Jurkat, Clone E6-1 (cell line): ENCODE measurements at regions not wholly inside any gene's neighbourhood (a gene's known extent, or its start where the extent isn't known, plus 50 kb on each side); places are given as distances from the start of the nearest gene placed in this dataset.
"Not testable (repeated sequence)": the region's sequence is repeated elsewhere in the genome, so short reads cannot be mapped to it uniquely, and the experiment has no call there.

Experiments used
- DNase-seq: peaks from one replicate; pipeline ENCODE4 v3.0.0-alpha.2; 2011; ENCODE audit warnings: low read depth, low spot score
- H3K4me3 ChIP-seq: 2 replicates; pipeline ENCODE4 v1.5.1; 2011; ENCODE audit warnings: mild to moderate bottlenecking, low read length, control low read depth, moderate library complexity

- no peak for DNase-seq
- no peak overlapping the region for H3K4me3 ChIP-seq
Measured at GRCh38 chr4:57206172-57206571, 96.0 kb upstream of the IGFBP7 start.

GRCh38 chr4:57205580-57205979, 95.4 kb upstream of the IGFBP7 start:
- no peak overlapping the region for H3K4me3 ChIP-seq
- DNase-seq: no peak

GRCh38 chr4:57200799-57201327, 90.7 kb upstream of the IGFBP7 start:
- no peak overlapping the region for H3K4me3 ChIP-seq
- DNase-seq: no peak

GRCh38 chr4:57199267-57199666, 89.1 kb upstream of the IGFBP7 start:
- H3K4me3 ChIP-seq: no peak overlapping the region
- no peak for DNase-seq

- H3K4me3 ChIP-seq: no peak overlapping the region
- no peak for DNase-seq
Measured at GRCh38 chr4:57195622-57196021, 85.4 kb upstream of the IGFBP7 start.

GRCh38 chr4:57194068-57194611, 84.0 kb upstream of the IGFBP7 start:
- H3K4me3 ChIP-seq: no peak overlapping the region
- no peak for DNase-seq

GRCh38 chr4:57193209-57193810, 83.1 kb upstream of the IGFBP7 start:
- DNase-seq: no peak
- H3K4me3 ChIP-seq: no peak overlapping the region

GRCh38 chr4:57191523-57192034, 81.4 kb upstream of the IGFBP7 start:
- DNase-seq: no peak
- no peak overlapping the region for H3K4me3 ChIP-seq

- peak; percentile 31 for DNase-seq
- no peak overlapping the region for H3K4me3 ChIP-seq
Measured at GRCh38 chr4:57190601-57191481, 80.7 kb upstream of the IGFBP7 start.

GRCh38 chr4:57187246-57187645, 77.1 kb upstream of the IGFBP7 start:
- no peak overlapping the region for H3K4me3 ChIP-seq

GRCh38 chr4:57184378-57185029, 74.3 kb upstream of the IGFBP7 start:
- peak; percentile 17 for DNase-seq
- H3K4me3 ChIP-seq: no peak overlapping the region

More at GRCh38 chr4:57187246-57187645, 77.1 kb upstream of the IGFBP7 start:
- DNase-seq: no peak

GRCh38 chr4:57182132-57182874, 72.1 kb upstream of the IGFBP7 start:
- no peak overlapping the region for H3K4me3 ChIP-seq
- DNase-seq: no peak

- H3K4me3 ChIP-seq, DNase-seq: not testable (repeated sequence)
Measured at GRCh38 chr4:57173136-57173535, 63.0 kb upstream of the IGFBP7 start.

- H3K4me3 ChIP-seq: no peak overlapping the region
- DNase-seq: no peak
Measured at GRCh38 chr4:57172065-57172464, 61.9 kb upstream of the IGFBP7 start.

GRCh38 chr4:57168982-57169381, 58.8 kb upstream of the IGFBP7 start:
- no peak overlapping the region for H3K4me3 ChIP-seq
- DNase-seq: no peak

- DNase-seq: peak; percentile 60
- peak overlapping the region; percentile 49 for H3K4me3 ChIP-seq
Measured at GRCh38 chr4:57163530-57164459, 53.6 kb upstream of the IGFBP7 start.

- H3K4me3 ChIP-seq: no peak overlapping the region
- DNase-seq: no peak
Measured at GRCh38 chr4:57162499-57163019, 52.4 kb upstream of the IGFBP7 start.
